Astrocyte (in vitro differentiated cells and primary cell): ENCODE measurements at regions not wholly inside any gene's neighbourhood (a gene's known extent, or its start where the extent isn't known, plus 50 kb on each side); places are given as distances from the start of the nearest gene placed in this dataset.

Experiments
- CTCF ChIP-seq: IDR thresholded peaks from 2 replicates; pipeline ENCODE4 v1.5.1; 2011; ENCODE audit warnings: low read depth, mild to moderate bottlenecking, inconsistent platforms, low read length, moderate library complexity; ENCODE audit not compliant: insufficient read depth
- EZH2 ChIP-seq: IDR thresholded peaks from 2 replicates; pipeline ENCODE4 v1.6.1; 2012; ENCODE audit warnings: mild to moderate bottlenecking, low read length, inconsistent platforms; ENCODE audit not compliant: insufficient read depth

- TF ChIP-seq CTCF (no peak), EZH2 (no peak)
These were observed 192.4 kb upstream of the PTGFR start for GRCh38 chr1:78298349-78298748.
